Osteoblast (primary cell): ENCODE measurements at regions not wholly inside any gene's neighbourhood (a gene's known extent, or its start where the extent isn't known, plus 50 kb on each side); places are given as distances from the start of the nearest gene placed in this dataset.

Experiments used
- DNase-seq: peaks from one replicate; pipeline ENCODE4 v3.0.0; 2011; ENCODE audit warnings: low spot score, mixed read lengths; ENCODE audit not compliant: insufficient read length; ENCODE audit errors: missing footprints
- H2AFZ ChIP-seq: 2 replicates; pipeline ENCODE4 v1.6.0; 2011; ENCODE audit warnings: mild to moderate bottlenecking, low read length
- H3K27ac ChIP-seq: 2 replicates; pipeline ENCODE4 v1.5.1; 2011; ENCODE audit warnings: mild to moderate bottlenecking, low read depth, low read length, moderate library complexity
- H3K27me3 ChIP-seq: 2 replicates; pipeline ENCODE4 v1.6.0; 2012; ENCODE audit warnings: mild to moderate bottlenecking, control low read depth, inconsistent platforms, low read length, moderate library complexity; ENCODE audit not compliant: insufficient read depth
- H3K36me3 ChIP-seq: 2 replicates; pipeline ENCODE4 v1.5.1; 2011; ENCODE audit warnings: mild to moderate bottlenecking, low read length, control low read depth, moderate library complexity; ENCODE audit not compliant: insufficient read depth
- H3K4me1 ChIP-seq: 2 replicates; pipeline ENCODE4 v1.5.1; 2011; ENCODE audit warnings: mild to moderate bottlenecking, low read length, control low read depth, moderate library complexity; ENCODE audit not compliant: insufficient read depth
- H3K4me2 ChIP-seq: 2 replicates; pipeline ENCODE4 v1.6.0; 2011; ENCODE audit warnings: mild to moderate bottlenecking, low read length; ENCODE audit not compliant: insufficient read depth
- H3K4me3 ChIP-seq: fragments of 200-600 bp; sonication (generic); 3 replicates; pipeline ENCODE4 v1.5.1; 2012; ENCODE audit warnings: mild to moderate bottlenecking, low read length, inconsistent platforms; ENCODE audit not compliant: insufficient read depth
- H3K79me2 ChIP-seq: 2 replicates; pipeline ENCODE4 v1.6.0; 2012; ENCODE audit warnings: mild to moderate bottlenecking, low read length, control low read depth, inconsistent platforms; ENCODE audit not compliant: insufficient read depth
- H3K9me3 ChIP-seq: 2 replicates; pipeline ENCODE4 v1.5.1; 2011; ENCODE audit warnings: low read depth, low read length, control low read depth
- H4K20me1 ChIP-seq: 2 replicates; pipeline ENCODE4 v1.6.0; 2012; ENCODE audit warnings: mild to moderate bottlenecking, low read length, control low read depth; ENCODE audit not compliant: insufficient read depth
- CTCF ChIP-seq: IDR thresholded peaks from 2 replicates; pipeline ENCODE4 v1.5.1; 2011; ENCODE audit warnings: mild to moderate bottlenecking, low read depth, low read length, moderate library complexity; ENCODE audit errors: extremely low read depth

GRCh38 chr11:76732643-76733042 is 50.5 kb upstream of the TSKU start:
- no peak overlapping the region for H2AFZ ChIP-seq
- no peaks in the 10 kb centered on the region for H3K9me3 ChIP-seq
- DNase-seq = no peak
- no peaks in the 10 kb centered on the region for H4K20me1 ChIP-seq
- H3K27ac ChIP-seq = no peak overlapping the region
- H3K4me1 ChIP-seq = no peaks in the 10 kb centered on the region
- no peak overlapping the region for H3K4me3 ChIP-seq
- H3K4me2 ChIP-seq = no peak overlapping the region
- no peaks in the 10 kb centered on the region for H3K79me2 ChIP-seq
- H3K27me3 ChIP-seq = peaks cover 21% of the 10 kb centered on the region
- no peaks in the 10 kb centered on the region for H3K36me3 ChIP-seq
- TF ChIP-seq CTCF = no peak
